LNCaP clone FGC (cell line): ENCODE measurements at regions not wholly inside any gene's neighbourhood (a gene's known extent, or its start where the extent isn't known, plus 50 kb on each side); places are given as distances from the start of the nearest gene placed in this dataset.

Source experiments
- DNase-seq: peaks from one replicate; pipeline ENCODE4 v3.0.0-alpha.2; 2011; ENCODE audit warnings: low read depth
- H3K4me3 ChIP-seq: 2 replicates; pipeline ENCODE4 v1.5.1; 2011; ENCODE audit warnings: mild to moderate bottlenecking, low read depth, low read length, control low read depth
- TF ChIP-seq, protein P1 (sequence below): IDR thresholded peaks from 2 replicates; pipeline ENCODE4 v1.5.1; 2012; ENCODE audit warnings: mild to moderate bottlenecking; ENCODE audit not compliant: control insufficient read depth, insufficient read depth; ENCODE audit errors: extremely low read depth

GRCh38 chrX:97691901-97692455 is 808.3 kb downstream of the RPA4 start:
- no peak overlapping the region for H3K4me3 ChIP-seq
- TF ChIP-seq, protein P1, sequence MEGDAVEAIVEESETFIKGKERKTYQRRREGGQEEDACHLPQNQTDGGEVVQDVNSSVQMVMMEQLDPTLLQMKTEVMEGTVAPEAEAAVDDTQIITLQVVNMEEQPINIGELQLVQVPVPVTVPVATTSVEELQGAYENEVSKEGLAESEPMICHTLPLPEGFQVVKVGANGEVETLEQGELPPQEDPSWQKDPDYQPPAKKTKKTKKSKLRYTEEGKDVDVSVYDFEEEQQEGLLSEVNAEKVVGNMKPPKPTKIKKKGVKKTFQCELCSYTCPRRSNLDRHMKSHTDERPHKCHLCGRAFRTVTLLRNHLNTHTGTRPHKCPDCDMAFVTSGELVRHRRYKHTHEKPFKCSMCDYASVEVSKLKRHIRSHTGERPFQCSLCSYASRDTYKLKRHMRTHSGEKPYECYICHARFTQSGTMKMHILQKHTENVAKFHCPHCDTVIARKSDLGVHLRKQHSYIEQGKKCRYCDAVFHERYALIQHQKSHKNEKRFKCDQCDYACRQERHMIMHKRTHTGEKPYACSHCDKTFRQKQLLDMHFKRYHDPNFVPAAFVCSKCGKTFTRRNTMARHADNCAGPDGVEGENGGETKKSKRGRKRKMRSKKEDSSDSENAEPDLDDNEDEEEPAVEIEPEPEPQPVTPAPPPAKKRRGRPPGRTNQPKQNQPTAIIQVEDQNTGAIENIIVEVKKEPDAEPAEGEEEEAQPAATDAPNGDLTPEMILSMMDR: no peak
- no peak for DNase-seq

DNA sequence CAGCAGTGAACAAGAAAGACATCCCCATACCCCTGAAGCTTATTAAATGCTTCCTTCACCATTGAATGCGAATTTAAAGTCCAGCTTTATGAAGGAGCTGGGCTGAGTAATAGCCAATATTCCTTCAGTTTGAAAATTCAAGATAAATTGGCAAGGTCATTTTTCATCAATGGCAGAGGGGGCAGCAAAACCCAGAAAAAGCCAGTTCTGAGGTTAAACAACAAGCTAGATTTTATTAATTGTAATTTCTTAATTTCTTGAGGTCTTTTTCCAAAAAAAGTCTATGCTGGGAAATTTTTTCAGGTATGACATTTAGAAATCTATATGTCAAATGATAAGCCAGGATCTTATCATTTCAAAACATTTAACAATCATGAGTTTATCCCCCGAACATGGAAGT is 808.9 kb downstream of the RPA4 start:
- TF ChIP-seq, protein P1: no peak
- no peak overlapping the region for H3K4me3 ChIP-seq

GRCh38 chrX:97700547-97700946 is 816.8 kb downstream of the RPA4 start:
- no peak overlapping the region for H3K4me3 ChIP-seq
- DNase-seq: no peak
- TF ChIP-seq, protein P1: no peak

More for the DNA sequence above, 808.9 kb downstream of the RPA4 start:
- no peak for DNase-seq

GRCh38 chrX:97704474-97704873 is 820.8 kb downstream of the RPA4 start:
- H3K4me3 ChIP-seq: no peak overlapping the region
- DNase-seq: no peak
- TF ChIP-seq, protein P1: no peak

DNA sequence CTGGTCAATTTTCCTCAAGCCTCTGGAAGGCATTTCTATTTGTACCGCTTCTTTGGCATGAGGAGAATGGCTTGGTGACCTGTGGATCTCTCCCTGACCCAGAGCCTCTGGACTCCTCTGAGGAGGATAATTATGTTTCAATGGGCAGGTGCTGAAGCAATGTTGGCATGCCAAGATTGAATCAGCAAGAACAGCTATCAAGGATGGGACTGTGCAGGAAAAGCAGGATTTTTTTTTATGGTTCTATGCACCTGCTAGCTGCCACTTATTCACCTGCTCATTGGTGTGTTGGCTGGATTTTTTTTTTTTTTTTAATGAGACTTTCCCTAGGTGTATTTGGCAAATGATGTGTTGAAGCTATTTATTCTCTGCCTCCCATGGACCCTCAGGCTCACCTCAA is 821.2 kb downstream of the RPA4 start:
- no peak overlapping the region for H3K4me3 ChIP-seq
- no peak for DNase-seq
- TF ChIP-seq, protein P1: no peak

GRCh38 chrX:97705936-97706335 is 822.2 kb downstream of the RPA4 start:
- H3K4me3 ChIP-seq: no peak overlapping the region
- TF ChIP-seq, protein P1: no peak
- DNase-seq: no peak

DNA sequence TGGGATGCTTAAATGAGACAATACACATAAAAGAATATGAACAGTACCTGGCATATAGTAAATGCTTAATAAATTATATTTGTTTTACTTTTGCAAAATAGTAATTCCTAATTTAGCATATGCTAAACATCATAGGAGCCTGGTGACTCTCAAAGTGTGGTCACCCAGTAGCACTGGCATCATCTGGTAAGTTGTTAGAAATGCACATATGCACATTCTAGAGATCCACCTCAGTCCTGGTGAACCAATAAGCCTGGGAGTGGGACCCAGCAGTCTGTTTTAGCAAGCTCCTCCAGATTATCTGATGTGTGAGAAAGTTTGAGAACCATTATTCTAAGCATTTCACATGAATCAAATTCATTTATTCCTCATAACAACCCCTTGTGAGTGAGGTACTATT is 830.4 kb downstream of the RPA4 start:
- TF ChIP-seq, protein P1: no peak
- no peak for DNase-seq
- no peak overlapping the region for H3K4me3 ChIP-seq
